Activated CD4-positive, CD25-positive, alpha-beta regulatory T cell (primary cell): ENCODE measurements at regions not wholly inside any gene's neighbourhood (a gene's known extent, or its start where the extent isn't known, plus 50 kb on each side); places are given as distances from the start of the nearest gene placed in this dataset.

Experiments
- DNase-seq, 4 experiments: peaks; one replicate each; lab custom pipeline; 2025; lab: John Stamatoyannopoulos, UW

- no peak for DNase-seq
Measured at GRCh38 chr2:120425014-120425413, 79.1 kb downstream of the INHBB start.

GRCh38 chr2:120428748-120429147 lies 82.8 kb downstream of the INHBB start:
- no peak for DNase-seq

GRCh38 chr2:120429586-120430500 lies 83.9 kb downstream of the INHBB start:
- no peak for DNase-seq

GRCh38 chr2:120430501-120430830 lies 84.5 kb downstream of the INHBB start:
- no peak for DNase-seq

- DNase-seq: no peak
Measured at GRCh38 chr2:120430957-120431356, 85.0 kb downstream of the INHBB start.

GRCh38 chr2:120431386-120432292 lies 85.7 kb downstream of the INHBB start:
- no peak for DNase-seq

- no peak for DNase-seq
Measured at GRCh38 chr2:120432293-120432975, 86.5 kb downstream of the INHBB start.

GRCh38 chr2:120432976-120433815 lies 87.3 kb downstream of the INHBB start:
- DNase-seq: no peak

- no peak for DNase-seq
Measured at GRCh38 chr2:120433816-120434290, 87.9 kb downstream of the INHBB start.

- no peak for DNase-seq
Measured at GRCh38 chr2:120434492-120435308, 88.8 kb downstream of the INHBB start.

GRCh38 chr2:120435671-120436459 lies 89.9 kb downstream of the INHBB start:
- no peak for DNase-seq

- DNase-seq: no peak
Measured at GRCh38 chr2:120436460-120436739, 90.5 kb downstream of the INHBB start.

GRCh38 chr2:120436885-120437603 lies 91.1 kb downstream of the INHBB start:
- no peak for DNase-seq

GRCh38 chr2:120437604-120438000 lies 91.7 kb downstream of the INHBB start:
- no peak for DNase-seq

GRCh38 chr2:120438301-120439066 lies 92.5 kb downstream of the INHBB start:
- no peak for DNase-seq

- DNase-seq: no peak
Measured at GRCh38 chr2:120439067-120439368, 93.1 kb downstream of the INHBB start.

GRCh38 chr2:120439637-120440384 lies 93.9 kb downstream of the INHBB start:
- DNase-seq: no peak
